NCI-H748 (cell line): ENCODE measurements at regions not wholly inside any gene's neighbourhood (a gene's known extent, or its start where the extent isn't known, plus 50 kb on each side); places are given as distances from the start of the nearest gene placed in this dataset.
A peak's percentile ranks its signal among the peaks of the same experiment; 100 is the strongest.
"Not testable (repeated sequence)": the region's sequence is repeated elsewhere in the genome, so short reads cannot be mapped to it uniquely, and the experiment has no call there.

Source experiments
- DNase-seq: peaks from one replicate; lab custom pipeline; 2025; ENCODE audit not compliant: unreplicated experiment; lab: John Stamatoyannopoulos, UW

DNA sequence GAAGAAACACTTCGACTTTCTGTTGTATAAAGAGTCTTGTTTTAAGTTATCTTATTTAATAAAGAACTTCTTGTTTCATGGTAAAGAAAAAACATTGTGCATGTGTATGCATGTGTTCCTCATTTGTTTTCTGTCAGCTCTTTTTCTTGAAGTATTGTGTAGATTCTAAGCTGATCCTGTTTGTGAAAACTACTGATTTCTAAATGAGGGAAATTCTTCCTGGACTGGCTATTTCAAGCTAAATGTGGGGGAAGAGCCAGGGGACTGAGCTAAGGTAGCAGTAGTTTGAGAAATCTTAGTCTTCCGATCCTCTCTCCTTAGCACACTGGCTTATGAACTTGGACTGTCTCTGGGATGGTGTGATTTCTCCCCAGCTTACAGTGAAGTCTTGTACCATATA, 56.4 kb upstream of the RBMS1 start:
- DNase-seq, result no peak

DNA sequence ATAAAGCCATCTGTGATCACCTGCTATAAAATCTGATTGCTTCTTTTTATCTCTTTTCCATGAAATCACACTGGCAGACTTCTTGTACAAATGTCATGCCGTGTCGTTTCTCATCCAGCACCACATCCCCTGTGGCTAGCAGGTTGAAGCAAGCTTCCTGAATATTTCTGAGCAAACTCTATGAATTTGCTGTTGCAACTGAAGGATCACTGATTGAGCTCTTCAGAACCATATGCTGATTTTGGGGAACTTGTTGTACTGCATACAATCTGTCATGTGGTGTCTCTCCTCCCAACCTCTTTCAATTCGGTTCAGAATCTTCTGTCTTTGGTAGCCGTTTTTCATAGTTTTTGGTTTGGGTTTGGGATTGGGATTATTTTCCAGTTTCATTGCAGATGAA, 57.7 kb upstream of the RBMS1 start:
- no peak for DNase-seq

DNA sequence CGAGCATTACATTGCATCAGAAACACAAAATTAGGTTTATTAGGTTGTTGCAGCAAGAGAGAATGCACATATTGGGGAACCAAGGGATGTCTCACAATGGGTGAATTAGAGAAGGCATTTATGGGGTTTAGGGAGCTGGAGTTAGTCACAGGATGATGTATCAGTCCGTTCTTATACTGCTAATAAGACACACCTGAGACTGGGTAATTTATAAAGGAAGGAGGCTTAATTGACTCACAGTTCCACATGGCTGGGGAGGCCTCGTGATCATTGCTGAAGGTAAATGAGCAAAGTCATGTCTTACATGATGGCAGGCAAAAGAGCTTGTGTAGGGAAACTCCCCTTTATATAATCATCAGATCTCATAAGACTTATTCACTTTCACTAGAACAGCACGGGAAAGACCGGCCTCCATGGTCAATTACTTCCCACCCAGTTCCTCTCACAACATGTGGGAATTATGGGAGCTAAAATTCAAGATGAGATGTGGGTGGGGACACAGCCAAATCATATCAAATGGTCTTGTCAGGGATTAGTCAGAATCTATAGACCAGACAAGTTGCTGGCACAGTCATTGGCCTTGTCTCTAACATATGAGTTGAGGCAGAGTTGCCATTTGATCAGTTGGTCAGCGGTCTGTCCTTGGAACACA, 61.9 kb upstream of the RBMS1 start:
- DNase-seq, result no peak

DNA sequence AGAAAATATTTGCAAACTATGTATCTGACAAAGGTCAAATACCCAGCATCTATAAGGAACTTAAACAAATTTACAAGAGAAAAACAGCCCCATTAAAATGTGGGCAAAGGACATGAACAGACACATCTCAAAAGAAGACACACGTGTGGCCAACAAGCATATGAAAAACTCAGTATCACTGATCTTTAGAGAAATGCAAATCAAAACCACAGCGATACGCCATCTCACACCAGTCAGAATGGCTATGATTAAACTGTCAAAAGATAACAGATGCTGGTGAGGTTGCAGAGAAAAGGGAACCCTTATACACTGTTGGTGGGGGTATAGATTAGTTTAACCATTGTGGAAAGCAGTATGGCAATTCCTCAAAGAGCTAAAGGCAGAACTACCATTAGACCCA, 64.3 kb upstream of the RBMS1 start:
- no peak for DNase-seq

DNA sequence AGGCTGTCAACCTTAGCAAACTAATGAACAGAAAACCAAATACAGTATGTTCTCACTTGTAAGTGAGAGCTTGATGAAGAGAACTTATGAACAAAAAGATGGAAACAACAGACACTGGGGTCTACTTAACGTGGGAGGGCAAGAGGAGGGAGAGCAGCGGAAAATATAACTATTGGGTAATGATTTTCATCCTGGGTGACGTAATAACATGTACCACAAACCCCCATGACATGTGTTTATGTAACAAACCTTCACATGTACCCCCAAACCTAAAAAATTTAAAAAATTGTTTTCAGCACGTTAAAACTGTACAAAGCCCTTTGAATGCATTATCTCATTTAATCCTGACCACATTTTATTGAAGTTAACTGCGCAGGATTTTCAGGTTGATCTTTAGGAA, 64.9 kb upstream of the RBMS1 start:
- no peak for DNase-seq

DNA sequence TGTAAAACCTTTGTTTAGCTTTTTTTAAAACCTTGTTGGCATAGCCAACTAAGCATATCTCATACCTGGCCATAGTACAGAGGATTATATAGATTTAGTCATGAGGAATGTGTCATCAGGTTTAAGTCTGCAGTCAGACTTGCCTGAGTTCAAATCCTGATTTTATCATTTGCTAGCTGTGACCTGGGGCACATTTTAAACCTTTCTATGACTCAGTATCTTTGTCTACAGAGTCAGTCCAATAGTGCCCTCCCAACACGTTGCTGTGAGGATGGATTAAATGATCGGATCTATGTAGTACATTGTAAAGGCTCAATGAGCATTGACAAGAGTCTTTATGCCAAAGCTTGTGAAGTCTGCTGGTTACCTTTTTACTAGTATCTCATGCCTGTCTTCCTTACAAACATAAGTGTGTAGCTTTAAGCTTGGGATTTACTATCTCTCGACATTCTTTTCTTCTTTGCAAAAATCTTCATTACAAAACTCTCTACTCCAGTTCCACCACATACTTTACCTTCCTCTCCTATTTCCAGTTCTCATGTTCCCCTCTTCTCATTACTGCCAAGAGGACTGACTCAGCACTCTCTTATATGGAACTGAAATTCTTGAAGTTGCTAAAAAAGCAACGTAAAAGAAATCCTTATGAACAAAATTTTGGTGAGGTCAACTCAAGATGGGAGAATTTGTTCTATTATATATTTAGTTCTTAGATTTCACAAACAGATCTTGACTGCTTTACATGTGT, 68.1 kb upstream of the RBMS1 start:
- no peak for DNase-seq

DNA sequence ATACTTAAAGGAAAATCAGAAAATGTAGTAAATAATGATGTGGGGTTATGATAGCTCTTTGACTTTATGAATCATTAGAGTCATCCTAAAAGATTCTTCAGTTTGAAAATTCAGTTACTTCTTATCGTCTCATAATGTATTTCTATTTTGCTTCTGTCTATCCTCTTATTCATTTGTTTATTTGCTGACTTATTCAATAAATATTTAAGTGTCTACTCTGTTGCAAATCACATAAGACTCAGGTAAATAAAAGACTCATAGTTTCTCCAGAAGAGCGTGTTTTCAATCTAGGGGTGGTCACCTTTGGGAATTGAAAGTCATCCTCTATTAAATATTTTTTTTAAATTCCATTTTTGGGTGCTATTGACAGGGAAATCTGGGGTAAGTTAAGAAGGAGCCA, 69.1 kb upstream of the RBMS1 start:
- no peak for DNase-seq

DNA sequence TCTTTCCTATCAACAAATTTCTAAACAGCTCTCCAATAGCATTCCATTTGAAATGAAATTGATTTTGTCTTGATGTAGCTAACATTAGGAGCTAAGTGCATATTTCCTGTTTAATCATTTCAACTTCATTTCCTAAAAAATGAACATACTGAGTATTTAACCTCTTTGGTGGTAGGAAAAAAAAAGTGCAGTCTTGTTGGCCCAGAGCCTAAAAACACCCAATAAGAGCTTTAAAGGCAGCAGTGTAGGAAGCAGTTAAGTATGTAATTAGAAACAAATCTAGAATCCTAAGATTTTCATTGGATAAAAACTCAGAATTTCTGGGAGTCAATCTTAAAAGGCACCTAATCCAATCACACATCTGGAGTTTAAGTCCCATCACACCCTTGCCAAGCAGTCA, 71.0 kb upstream of the RBMS1 start:
- no peak for DNase-seq

DNA sequence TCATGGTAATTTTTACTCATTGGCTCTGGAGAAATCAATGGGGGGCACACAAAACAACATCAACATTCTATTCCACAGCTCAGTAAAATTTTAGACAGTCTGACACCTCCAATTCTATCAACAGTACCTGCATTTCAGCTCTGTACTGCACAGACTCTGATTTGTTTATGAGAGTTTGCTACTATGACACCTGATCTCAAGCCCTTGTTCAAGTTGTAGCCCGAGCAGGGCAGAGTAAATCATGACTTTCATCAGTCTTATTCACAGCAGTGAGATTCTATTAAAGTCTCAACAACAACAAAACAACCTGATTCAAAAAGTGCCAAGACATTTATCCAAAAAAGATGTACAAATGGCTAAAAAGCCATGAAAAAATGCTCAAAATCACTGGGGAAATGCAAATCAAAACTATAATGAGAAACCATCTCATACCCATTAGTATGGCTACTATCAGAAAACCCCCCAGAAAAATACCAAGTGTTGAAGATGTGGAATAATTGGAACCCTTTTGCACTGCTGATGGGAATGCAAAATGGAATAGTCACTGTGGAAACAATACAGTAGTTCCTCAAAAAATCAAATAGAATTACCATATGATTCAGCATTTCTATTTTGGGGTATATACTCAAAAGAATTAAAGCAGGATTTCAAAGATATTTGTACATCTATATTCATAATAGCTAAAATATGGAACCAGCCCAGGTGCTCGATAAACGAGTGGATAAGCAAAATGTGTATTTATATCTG, 71.7 kb upstream of the RBMS1 start:
- DNase-seq, result no peak

DNA sequence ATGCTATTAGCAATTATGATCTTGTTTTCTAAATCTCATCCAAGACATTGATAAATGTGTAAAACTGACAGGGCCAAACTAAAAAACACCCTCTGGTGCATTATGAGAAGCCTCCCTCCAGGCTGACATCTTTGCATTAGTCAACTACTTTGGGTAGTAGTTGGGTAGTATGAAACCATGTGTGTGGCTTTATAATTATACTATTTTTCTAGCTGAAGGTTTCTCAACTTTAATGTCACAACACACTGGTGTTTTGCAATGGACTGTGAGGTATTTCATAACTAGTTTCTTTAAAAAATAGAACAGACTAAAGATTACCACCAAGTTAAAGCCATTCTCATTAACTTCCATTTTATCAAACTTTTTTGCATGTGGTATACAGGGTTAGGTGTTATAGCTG, 73.1 kb upstream of the RBMS1 start:
- no peak for DNase-seq

DNA sequence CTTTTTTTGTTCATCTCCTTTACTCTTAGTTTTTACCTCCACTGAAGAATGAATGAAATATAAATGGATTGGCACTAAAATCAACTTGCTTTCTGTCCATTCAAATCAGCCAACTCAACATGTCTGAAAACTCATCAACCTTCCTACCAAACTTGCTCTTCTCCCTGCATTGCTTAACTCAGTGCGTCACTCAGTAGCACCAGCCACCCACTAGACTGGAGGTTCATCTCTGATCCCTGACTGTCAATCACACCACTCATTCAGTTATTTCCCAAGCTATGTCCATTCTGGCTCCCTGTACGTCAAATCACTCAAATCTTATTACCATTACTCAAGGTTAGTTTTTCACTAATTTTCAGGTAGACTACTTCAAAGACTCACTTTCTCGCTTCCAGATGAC, 75.2 kb upstream of the RBMS1 start:
- DNase-seq, result no peak

DNA sequence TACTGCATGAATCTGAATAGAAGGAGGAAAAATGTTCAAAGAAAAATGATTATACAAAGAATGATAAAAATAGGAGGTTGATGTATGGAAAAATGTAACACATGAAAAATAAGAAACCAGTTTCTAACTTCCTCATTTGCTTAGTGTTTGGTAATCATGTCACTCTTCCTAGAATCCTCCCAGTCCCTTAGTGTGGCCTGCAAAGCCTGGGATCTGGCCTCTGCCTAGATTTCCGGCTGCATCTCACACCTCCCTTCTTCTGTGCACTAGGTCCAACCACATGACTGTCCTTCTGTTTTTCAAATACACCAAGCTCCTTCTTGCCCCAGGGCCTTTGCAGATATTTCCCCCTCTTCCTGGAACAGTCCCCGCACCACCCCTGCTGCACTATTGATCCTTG, 76.8 kb upstream of the RBMS1 start:
- no peak for DNase-seq

DNA sequence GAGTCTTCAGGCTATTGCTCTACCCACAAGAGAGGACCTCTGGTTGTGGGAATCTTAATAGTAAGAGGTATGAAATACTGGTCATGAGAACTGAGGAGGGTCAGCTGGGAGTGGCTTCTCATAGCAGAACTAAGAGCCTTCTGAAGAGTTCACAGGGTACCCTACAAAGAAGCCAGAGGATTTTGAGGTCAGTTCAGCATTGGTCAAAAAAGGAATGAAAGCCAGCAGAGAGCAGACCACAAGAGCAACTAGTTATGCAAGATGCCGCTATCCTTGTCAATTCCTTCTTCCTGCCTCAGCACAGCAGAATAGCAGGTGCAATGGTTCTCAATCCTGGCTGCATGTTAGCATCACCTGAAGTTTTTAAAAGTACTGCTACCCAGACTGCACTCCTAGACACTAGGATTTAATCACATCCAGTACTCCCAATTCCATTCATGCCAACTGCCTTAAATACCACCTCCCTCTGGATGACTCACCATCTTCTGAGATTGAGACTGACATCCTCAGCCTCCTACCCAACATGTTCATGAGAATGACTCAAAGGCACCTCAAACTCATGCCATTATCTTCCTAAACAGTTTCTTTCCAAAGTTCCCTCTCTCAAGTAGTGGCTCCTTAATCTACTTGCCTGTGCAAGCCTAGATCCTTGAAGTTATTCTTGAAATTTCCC, 81.0 kb upstream of the RBMS1 start:
- no peak for DNase-seq

DNA sequence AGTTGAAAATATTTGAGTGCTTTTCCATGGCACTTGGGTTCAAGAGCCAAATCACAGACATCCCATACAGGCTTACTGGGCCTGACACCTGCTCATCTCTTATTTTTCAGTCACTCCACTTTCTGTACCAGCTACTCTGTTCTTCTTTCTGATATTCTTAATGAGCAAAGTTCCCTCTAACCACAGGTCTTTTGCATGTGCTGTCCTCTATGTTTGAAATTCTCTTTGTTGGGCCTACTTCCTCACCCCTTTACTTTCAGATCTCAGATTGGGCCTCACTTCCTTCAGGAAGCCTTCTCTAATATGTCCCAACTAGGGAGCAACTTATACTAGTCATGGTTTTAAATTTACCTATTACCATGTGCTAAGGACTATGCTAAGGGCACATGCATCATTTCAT, 81.8 kb upstream of the RBMS1 start:
- no peak for DNase-seq

DNA sequence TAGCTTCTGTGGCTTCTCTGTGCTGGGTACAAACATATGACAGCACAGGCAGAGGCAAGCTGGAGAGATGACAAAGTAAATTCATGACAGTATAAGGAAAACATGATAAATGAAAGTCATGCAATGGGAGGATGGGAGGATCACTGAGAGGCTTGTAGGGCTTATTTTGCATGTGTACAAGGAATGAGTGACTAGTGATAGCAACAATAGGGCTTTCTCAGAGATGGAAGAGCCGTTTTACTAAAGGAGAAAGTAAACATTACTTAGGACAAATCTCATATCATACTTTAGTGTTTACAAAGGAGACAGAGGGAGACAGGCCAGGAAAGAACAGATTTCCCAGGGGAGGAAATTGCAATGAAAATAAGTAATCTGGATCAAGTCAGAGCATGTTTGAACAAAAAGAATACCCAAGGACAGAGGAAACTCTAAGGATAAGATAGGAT, 82.5 kb upstream of the RBMS1 start:
- DNase-seq, result no peak

DNA sequence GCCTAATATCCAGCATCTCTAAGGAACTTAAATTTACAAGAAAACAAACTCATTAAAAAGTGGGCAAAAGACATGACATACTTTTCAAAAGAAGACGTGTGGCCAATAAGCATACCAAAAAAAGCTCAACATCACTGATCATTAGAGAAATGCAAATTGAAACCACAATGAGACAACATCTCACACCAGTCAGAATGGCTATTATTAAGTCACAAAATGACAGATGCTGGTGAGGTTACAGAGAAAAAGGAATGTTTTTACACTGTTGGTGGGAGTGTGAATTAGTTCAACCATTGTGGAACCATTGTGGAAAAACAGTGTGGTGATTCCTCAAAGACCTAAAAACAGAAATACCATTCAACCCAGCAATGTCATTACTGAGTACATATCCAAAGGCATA, 83.5 kb upstream of the RBMS1 start:
- DNase-seq, result not testable (repeated sequence)

DNA sequence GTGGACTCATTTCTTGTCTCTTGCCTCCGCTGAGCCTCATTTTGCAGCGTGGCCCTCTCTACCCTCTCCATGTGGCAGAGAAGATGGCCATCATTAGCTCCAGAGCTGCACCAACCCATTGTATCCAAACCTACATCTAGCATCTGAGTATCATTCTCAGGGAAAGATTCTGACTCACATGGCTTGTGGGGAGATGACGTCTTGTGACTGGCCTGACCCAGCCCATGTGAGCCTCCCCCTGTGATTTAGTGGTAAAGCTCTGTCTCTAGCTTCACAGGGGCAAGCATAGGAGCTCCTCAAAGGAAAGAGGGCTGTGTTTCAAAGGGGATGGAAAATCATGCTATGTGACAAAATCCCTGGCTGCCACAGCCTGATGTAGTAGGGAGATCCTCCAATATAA, 87.4 kb upstream of the RBMS1 start:
- no peak for DNase-seq

DNA sequence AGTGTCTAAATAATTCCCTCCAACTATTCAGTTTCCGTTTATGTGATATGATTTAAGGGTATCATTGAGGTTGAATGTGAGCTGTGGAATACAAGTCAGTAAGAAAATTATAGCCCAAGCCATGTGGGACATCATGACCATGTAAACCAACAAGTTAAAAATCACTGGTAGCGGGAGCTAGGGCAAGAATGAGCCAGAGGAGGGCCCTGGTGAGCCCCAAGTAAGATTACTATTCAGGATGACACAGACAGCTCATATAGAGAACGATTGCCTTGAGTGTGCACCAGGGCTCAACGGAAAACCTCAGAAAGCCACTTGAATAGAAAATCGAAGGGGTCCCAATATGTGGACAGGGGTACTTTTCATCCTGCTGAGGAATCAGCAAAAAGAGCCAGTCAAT, 87.8 kb upstream of the RBMS1 start:
- peak; percentile 28 for DNase-seq

DNA sequence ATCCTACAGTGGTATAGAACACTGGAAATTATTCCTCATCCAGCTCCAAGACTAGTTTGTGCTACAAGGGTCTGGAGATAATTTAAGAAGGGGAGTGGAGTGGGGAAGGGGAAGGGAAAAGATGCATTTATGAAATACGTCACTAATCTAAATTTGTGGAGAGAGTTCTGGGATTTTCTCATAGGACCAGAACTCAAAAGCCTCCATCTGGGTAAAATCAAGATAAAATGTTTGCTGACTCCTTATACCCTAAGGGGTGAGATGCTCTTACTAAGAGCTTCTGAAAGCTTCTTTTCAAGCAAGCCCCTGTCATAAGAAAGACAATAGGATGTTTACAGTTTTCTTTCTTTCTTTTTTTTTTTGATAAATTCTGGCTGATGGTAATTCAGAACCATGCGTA, 88.5 kb upstream of the RBMS1 start:
- DNase-seq, result no peak

DNA sequence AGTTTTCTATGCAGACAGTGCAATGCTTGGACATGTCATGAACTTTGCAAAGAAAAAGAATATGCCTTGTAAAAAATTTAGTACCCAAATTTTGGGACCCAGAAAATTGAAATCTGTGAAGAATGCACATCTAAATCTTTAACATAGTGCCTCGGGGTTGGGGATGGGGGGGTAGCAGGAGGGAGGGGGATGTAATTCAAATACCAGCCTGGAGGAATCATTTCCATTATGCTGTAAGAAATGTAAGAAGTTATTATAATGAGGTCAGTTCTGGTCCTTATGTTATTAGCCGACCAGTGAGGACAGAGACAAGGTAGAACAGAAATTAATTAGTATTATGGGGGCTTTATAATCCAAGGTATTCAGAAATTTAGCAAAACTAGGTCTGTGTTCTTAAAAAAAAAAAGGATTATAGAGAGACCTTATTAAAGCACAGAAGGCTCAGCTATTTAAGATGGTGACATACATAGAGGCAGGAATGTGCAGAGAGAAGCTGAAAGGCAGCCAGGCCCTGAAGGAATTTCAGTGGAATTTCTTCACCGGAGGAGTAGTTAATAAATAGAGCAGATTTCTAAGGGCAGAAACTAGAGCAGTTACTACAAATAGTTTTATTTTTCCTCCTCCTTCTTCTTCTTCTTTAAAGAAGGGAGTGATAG, 89.0 kb upstream of the RBMS1 start:
- no peak for DNase-seq

DNA sequence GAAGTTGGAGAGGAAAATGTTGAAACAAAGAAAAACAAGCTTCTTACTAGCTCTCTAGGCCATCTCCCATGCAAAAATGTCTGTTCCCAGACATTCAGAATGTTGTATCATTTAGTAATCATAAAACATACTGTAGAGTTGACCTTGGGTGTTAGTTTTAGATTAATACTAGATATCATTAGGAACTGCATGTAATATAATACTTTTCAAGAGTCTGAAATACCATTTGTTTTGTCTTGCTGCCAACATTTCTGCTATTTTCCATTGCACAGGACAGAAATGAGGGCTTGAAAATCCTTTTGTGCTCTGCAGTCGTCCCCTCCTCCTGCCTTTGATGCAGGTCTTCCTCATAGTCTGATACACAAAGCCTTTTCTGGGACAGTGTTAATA, 89.5 kb upstream of the RBMS1 start:
- DNase-seq, result no peak
